ENCODE measurements at regions not wholly inside any gene's neighbourhood (a gene's known extent, or its start where the extent isn't known, plus 50 kb on each side); places are given as distances from the start of the nearest gene placed in this dataset.

DNA sequence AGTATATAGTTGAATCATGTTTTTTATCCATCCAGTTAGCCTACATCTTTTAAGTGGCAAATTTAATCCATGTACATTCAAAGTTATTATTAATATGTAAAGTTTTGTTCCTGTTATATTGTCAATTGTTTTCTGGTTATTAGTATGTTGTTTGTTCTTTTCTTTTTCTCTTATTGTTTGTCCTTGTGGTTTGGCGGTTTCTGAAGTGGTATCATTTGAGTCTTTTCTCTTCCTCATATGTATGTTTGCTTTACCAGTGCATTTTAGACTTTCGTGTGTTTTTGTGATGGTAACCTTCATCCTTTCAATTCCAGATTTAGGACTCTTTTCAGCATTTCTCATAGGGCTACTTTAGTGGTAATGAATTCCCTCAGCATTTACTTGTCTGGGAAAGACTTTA lies 130.4 kb upstream of the RFX3 start:
- DNase-seq (ENCODE audit: extremely low spot score, unreplicated experiment): no peak
- Mint-ChIP-seq H3K36me3 (ENCODE audit: unreplicated experiment) (no peaks in the 10 kb centered on the region), H3K27ac (ENCODE audit: unreplicated experiment) (no peak overlapping the region), H3K4me1 (ENCODE audit: unreplicated experiment) (peaks cover 5% of the 10 kb centered on the region), H3K27me3 (ENCODE audit: unreplicated experiment) (peaks cover 53% of the 10 kb centered on the region), H3K9me3 (ENCODE audit: unreplicated experiment) (no peaks in the 10 kb centered on the region), H3K4me3 (ENCODE audit: unreplicated experiment) (no peak overlapping the region)
- TF ChIP-seq, protein P1, sequence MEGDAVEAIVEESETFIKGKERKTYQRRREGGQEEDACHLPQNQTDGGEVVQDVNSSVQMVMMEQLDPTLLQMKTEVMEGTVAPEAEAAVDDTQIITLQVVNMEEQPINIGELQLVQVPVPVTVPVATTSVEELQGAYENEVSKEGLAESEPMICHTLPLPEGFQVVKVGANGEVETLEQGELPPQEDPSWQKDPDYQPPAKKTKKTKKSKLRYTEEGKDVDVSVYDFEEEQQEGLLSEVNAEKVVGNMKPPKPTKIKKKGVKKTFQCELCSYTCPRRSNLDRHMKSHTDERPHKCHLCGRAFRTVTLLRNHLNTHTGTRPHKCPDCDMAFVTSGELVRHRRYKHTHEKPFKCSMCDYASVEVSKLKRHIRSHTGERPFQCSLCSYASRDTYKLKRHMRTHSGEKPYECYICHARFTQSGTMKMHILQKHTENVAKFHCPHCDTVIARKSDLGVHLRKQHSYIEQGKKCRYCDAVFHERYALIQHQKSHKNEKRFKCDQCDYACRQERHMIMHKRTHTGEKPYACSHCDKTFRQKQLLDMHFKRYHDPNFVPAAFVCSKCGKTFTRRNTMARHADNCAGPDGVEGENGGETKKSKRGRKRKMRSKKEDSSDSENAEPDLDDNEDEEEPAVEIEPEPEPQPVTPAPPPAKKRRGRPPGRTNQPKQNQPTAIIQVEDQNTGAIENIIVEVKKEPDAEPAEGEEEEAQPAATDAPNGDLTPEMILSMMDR (IDR thresholded peaks at IDR 0.05): no peak

DNA sequence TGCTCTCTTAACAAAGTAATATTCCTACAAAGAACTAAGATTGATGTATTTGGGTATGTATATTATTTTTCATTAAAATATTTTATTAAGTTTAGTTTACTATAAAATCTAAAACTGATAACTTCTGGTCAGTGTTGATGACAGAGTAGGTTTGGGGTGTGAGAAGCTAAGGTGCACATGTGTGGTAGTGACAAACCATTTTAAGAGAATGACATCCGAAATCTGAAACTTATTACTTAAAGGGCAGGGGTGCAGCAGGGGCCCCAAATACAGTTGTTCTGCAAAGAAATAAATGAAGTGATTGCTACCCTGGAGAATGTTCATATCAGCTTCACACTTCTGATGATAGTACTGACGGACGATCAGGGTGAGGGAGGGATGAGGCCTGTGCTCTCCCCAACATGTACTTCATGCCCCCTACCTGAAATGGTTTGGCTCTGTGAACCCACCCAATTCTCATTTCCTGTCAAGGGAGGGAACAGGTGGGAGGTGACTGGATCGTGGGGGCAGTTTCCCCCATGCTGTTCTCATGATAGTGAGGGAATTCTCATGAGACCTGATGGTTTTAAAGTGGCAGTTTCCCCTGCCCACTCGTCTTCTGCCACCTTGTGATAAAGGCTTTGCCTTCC lies 125.3 kb upstream of the RFX3 start:
- no peak for DNase-seq (ENCODE audit: extremely low spot score, unreplicated experiment)

DNA sequence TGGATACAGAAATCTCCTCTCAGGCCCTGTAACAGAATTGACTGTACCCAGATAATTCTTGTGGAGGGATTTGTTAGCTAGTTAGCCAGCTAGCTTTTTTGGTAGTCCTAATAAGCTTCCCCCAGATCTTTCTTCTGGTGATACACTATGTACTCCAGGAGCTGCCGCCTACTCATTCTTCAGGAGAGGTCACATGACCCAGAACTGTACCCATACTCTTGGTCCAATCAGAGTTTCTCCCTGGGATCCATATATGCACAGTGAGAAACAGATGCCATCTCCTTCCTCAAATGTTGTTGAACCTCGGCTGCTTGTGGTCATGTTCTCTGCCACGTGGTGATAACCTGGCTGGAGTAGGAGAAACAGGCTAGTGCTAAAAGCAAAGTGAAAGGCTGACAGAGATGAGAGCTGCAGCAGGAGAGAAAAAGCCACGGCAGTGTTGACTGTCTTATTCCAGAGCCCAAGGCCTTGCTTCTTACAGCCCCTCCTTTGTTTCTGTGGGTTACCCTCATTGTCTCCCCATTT lies 123.0 kb upstream of the RFX3 start:
- TF ChIP-seq, protein P1 (IDR thresholded peaks at IDR 0.05): no peak
- Mint-ChIP-seq H3K4me1 (ENCODE audit: unreplicated experiment) (no peaks in the 10 kb centered on the region), H3K36me3 (ENCODE audit: unreplicated experiment) (no peaks in the 10 kb centered on the region), H3K9me3 (ENCODE audit: unreplicated experiment) (no peaks in the 10 kb centered on the region), H3K27me3 (ENCODE audit: unreplicated experiment) (peaks cover 15% of the 10 kb centered on the region), H3K27ac (ENCODE audit: unreplicated experiment) (no peak overlapping the region), H3K4me3 (ENCODE audit: unreplicated experiment) (no peak overlapping the region)
- DNase-seq (ENCODE audit: extremely low spot score, unreplicated experiment): no peak

More for the DNA sequence above, 125.3 kb upstream of the RFX3 start:
- peaks cover 32% of the 10 kb centered on the region for H3K27me3 Mint-ChIP-seq (ENCODE audit: unreplicated experiment)
- no peak overlapping the region for H3K4me3 Mint-ChIP-seq (ENCODE audit: unreplicated experiment)
- TF ChIP-seq, protein P1 (IDR thresholded peaks at IDR 0.05): no peak
- H3K4me1 Mint-ChIP-seq (ENCODE audit: unreplicated experiment): no peaks in the 10 kb centered on the region
- no peaks in the 10 kb centered on the region for H3K36me3 Mint-ChIP-seq (ENCODE audit: unreplicated experiment)
- no peaks in the 10 kb centered on the region for H3K9me3 Mint-ChIP-seq (ENCODE audit: unreplicated experiment)
- H3K27ac Mint-ChIP-seq (ENCODE audit: unreplicated experiment): no peak overlapping the region

DNA sequence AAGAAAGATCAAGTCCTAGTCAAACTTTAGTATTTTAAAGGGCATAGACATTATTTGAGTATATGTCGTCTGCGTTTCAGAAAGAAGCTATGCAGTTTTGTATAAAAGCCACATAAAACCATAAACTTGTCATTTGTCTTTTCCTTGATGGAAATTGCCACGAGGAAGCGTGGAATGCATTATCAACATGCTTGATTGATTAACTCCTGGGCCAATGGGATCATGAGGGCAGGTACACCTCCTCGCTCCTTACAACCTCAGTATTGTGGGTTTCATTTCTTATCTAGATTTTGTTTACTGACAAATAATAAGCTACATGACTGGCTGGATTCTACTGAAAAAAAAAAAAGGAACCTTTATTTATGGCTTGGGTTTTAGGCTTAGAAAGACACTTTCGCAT lies 122.5 kb upstream of the RFX3 start:
- Mint-ChIP-seq H3K4me1 (ENCODE audit: unreplicated experiment) (no peaks in the 10 kb centered on the region), H3K27me3 (ENCODE audit: unreplicated experiment) (peaks cover 13% of the 10 kb centered on the region), H3K36me3 (ENCODE audit: unreplicated experiment) (no peaks in the 10 kb centered on the region), H3K9me3 (ENCODE audit: unreplicated experiment) (no peaks in the 10 kb centered on the region), H3K4me3 (ENCODE audit: unreplicated experiment) (no peak overlapping the region), H3K27ac (ENCODE audit: unreplicated experiment) (no peak overlapping the region)
- TF ChIP-seq, protein P1 (IDR thresholded peaks at IDR 0.05): no peak
- no peak for DNase-seq (ENCODE audit: extremely low spot score, unreplicated experiment)

DNA sequence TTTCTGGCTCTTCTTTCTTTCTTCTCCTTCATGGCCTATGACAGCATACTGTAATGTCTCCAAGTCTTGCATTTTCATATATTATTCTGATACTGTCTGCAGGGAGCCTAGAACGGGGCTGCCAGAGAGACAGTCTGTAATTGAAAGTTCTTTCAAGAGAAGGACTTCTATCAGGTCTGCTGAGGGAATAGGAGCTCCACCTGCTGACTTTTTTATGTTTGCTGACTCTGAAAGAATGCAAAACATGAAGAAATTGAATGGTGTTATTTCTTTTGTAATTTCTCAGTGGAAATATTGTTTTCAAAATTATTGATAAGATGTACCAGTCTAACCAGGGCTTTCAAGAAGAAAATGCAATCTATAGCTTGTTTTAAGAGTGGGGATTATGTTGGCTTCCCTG lies 121.9 kb upstream of the RFX3 start:
- TF ChIP-seq, protein P1 (IDR thresholded peaks at IDR 0.05): no peak
- peaks cover 7% of the 10 kb centered on the region for H3K27me3 Mint-ChIP-seq (ENCODE audit: unreplicated experiment)

More for the DNA sequence above, 121.9 kb upstream of the RFX3 start:
- Mint-ChIP-seq H3K27ac (ENCODE audit: unreplicated experiment) (no peak overlapping the region), H3K4me3 (ENCODE audit: unreplicated experiment) (no peak overlapping the region), H3K36me3 (ENCODE audit: unreplicated experiment) (no peaks in the 10 kb centered on the region), H3K4me1 (ENCODE audit: unreplicated experiment) (no peaks in the 10 kb centered on the region), H3K9me3 (ENCODE audit: unreplicated experiment) (no peaks in the 10 kb centered on the region)
- no peak for DNase-seq (ENCODE audit: extremely low spot score, unreplicated experiment)
